RWPE2 (cell line): ENCODE measurements at regions not wholly inside any gene's neighbourhood (a gene's known extent, or its start where the extent isn't known, plus 50 kb on each side); places are given as distances from the start of the nearest gene placed in this dataset.
"Not testable (repeated sequence)": the region's sequence is repeated elsewhere in the genome, so short reads cannot be mapped to it uniquely, and the experiment has no call there.

Experiments
- ATAC-seq: fragments of 200-7000 bp; cut with Tn5 transposase; 3 replicates; pipeline ENCODE4 v1.9.1; 2021; ENCODE audit warnings: low read depth
- DNase-seq: peaks from one replicate; pipeline ENCODE4 v3.0.0-alpha.2; 2020; ENCODE audit warnings: low spot score
- H3K27ac ChIP-seq: fragments of 450-650 bp; 2 replicates; pipeline ENCODE4 v1.5.1; 2017; ENCODE audit warnings: mild to moderate bottlenecking; ENCODE audit not compliant: poor library complexity, severe bottlenecking
- H3K27me3 ChIP-seq: fragments of 250-450 bp; sonication (Bioruptor Pico); 2 replicates; pipeline ENCODE4 v1.5.1; 2021; ENCODE audit warnings: mild to moderate bottlenecking, moderate library complexity; ENCODE audit not compliant: insufficient read depth, poor library complexity, severe bottlenecking
- H3K36me3 ChIP-seq: fragments of 250-450 bp; sonication (Bioruptor Pico); 2 replicates; pipeline ENCODE4 v1.5.1; 2020; ENCODE audit warnings: low read depth, mild to moderate bottlenecking, moderate library complexity
- H3K4me1 ChIP-seq: fragments of 250-450 bp; sonication (Bioruptor Pico); 2 replicates; pipeline ENCODE4 v1.5.1; 2021; ENCODE audit warnings: mild to moderate bottlenecking, moderate library complexity; ENCODE audit not compliant: insufficient read depth, poor library complexity, severe bottlenecking
- H3K4me3 ChIP-seq: fragments of 250-450 bp; sonication (Bioruptor Pico); 2 replicates; pipeline ENCODE4 v1.5.1; 2021; ENCODE audit warnings: mild to moderate bottlenecking, moderate library complexity; ENCODE audit not compliant: severe bottlenecking
- H3K9me3 ChIP-seq: fragments of 250-450 bp; sonication (Bioruptor Pico); 2 replicates; pipeline ENCODE4 v1.5.1; 2021; ENCODE audit warnings: mild to moderate bottlenecking, moderate library complexity; ENCODE audit not compliant: severe bottlenecking
- TF ChIP-seq, protein P1 (sequence below): fragments of 450-650 bp; IDR thresholded peaks from one replicate; pipeline ENCODE4 v1.5.1; 2017; ENCODE audit warnings: mild to moderate bottlenecking, moderate library complexity; ENCODE audit not compliant: poor library complexity, severe bottlenecking

GRCh38 chr12:102653406-102653805, 173.0 kb upstream of the IGF1 start:
- no peak for ATAC-seq
- Histone ChIP-seq H3K27me3 (no peaks in the 10 kb centered on the region), H3K4me3 (no peak overlapping the region)

DNA sequence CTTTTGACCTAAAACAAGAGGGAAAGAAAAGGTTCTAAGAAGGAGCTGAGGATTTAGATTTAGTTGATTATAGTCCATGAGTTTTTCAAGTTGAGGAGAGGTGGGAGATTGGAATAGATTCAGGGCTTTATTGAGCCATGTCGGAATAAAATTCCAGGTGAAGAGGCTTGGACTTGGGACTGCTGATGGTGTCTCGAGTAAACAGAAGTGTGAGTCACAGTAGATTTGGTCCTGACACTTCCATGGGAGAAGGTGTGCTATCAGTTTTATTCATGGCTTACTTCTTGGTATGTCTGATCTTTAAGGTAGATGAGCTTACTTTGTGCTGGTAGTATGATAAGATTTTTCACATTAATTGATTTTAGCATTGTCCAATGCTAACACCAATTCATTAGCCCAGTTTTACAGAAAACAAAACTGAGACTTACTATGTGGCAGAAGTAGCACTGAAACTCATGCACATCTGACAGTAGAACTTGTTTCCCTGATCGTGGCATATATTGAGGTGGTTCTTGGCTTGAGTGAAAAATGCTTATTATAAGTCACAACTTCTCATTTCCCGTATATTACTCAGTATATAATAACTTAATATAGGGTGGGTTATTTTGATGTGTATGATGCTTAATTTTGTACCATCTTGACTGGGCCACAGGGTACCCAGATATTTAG, 172.4 kb upstream of the IGF1 start:
- Histone ChIP-seq H3K4me3 (no peak overlapping the region), H3K9me3 (no peaks in the 10 kb centered on the region), H3K27ac (no peak overlapping the region), H3K27me3 (no peaks in the 10 kb centered on the region), H3K36me3 (no peaks in the 10 kb centered on the region), H3K4me1 (no peaks in the 10 kb centered on the region)
- TF ChIP-seq, protein P1, sequence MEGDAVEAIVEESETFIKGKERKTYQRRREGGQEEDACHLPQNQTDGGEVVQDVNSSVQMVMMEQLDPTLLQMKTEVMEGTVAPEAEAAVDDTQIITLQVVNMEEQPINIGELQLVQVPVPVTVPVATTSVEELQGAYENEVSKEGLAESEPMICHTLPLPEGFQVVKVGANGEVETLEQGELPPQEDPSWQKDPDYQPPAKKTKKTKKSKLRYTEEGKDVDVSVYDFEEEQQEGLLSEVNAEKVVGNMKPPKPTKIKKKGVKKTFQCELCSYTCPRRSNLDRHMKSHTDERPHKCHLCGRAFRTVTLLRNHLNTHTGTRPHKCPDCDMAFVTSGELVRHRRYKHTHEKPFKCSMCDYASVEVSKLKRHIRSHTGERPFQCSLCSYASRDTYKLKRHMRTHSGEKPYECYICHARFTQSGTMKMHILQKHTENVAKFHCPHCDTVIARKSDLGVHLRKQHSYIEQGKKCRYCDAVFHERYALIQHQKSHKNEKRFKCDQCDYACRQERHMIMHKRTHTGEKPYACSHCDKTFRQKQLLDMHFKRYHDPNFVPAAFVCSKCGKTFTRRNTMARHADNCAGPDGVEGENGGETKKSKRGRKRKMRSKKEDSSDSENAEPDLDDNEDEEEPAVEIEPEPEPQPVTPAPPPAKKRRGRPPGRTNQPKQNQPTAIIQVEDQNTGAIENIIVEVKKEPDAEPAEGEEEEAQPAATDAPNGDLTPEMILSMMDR, result no peak
- no peak for DNase-seq
- ATAC-seq, result no peak

More at GRCh38 chr12:102653406-102653805, 173.0 kb upstream of the IGF1 start:
- DNase-seq, result no peak
- no peaks in the 10 kb centered on the region for H3K9me3 ChIP-seq
- H3K4me1 ChIP-seq, result no peaks in the 10 kb centered on the region
- TF ChIP-seq, protein P1, result no peak
- no peaks in the 10 kb centered on the region for H3K36me3 ChIP-seq
- no peak overlapping the region for H3K27ac ChIP-seq

DNA sequence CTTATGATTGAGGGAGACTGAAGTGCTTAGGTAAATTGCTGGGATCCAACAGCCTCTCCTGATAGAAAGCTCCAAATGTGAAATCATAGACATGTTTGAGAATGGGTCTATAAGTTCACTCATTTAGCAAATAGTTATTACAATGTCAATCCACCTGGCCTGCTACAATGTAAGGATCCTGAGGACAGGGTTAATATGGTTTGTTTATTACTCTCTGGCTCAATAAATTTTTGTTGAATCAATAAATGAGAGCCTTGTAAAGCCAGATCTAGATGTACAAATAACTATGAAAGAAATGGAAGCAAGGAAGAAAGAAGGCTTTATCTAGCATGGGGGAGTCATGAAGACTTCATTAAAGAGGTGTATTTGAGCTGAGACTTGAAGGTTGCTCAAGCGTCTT, 165.6 kb upstream of the IGF1 start:
- DNase-seq (no peak), ATAC-seq (no peak)
- no peaks in the 10 kb centered on the region for H3K36me3 ChIP-seq
- TF ChIP-seq, protein P1, result no peak
- no peaks in the 10 kb centered on the region for H3K9me3 ChIP-seq
- no peak overlapping the region for H3K4me3 ChIP-seq
- H3K27ac ChIP-seq, result no peak overlapping the region
- H3K27me3 ChIP-seq, result no peaks in the 10 kb centered on the region
- H3K4me1 ChIP-seq, result no peaks in the 10 kb centered on the region

DNA sequence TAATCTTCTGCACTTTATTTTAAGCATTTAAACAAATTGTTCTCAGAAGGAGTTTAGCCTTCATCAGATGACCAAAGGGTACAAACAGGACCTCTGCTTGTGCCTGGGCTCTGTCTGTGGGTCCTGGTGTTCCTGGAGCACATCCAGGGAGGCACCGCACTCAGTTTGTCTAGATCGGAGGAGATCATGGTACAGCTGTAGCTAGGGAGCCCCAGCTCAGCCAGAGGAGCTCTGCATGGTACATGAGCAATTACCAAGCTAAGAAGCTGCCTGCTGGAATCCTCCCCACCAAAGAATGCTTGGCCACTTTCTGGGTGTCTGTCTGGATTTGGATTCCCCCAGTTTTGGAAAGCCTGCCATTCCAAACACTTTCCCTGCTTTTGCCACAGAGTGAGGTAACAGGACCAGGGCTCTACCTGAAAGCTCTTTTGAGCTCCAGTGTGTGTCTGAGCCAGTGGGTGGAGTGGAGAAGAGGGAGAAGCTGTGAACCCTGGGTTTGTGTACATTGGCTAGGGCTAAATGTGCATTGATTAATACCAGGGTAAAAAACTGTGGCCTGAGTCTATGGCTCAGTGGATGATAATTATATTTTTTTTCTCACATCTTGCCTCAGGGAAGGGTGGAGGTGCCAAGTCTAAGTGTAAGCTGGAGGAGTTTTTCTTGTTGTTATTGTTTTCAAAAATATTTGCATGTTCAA, 163.7 kb upstream of the IGF1 start:
- H3K36me3 ChIP-seq, result no peaks in the 10 kb centered on the region
- H3K4me1 ChIP-seq, result no peaks in the 10 kb centered on the region
- no peak overlapping the region for H3K27ac ChIP-seq
- DNase-seq, result no peak
- H3K9me3 ChIP-seq, result no peaks in the 10 kb centered on the region
- H3K4me3 ChIP-seq, result no peak overlapping the region
- TF ChIP-seq, protein P1, result no peak
- no peak for ATAC-seq
- no peaks in the 10 kb centered on the region for H3K27me3 ChIP-seq

GRCh38 chr12:102642199-102642598, 161.8 kb upstream of the IGF1 start:
- H3K4me3 ChIP-seq, result no peak overlapping the region
- H3K27ac ChIP-seq, result no peak overlapping the region
- TF ChIP-seq, protein P1, result no peak
- H3K36me3 ChIP-seq, result no peaks in the 10 kb centered on the region
- ATAC-seq, result no peak
- DNase-seq, result no peak
- no peaks in the 10 kb centered on the region for H3K4me1 ChIP-seq
- no peaks in the 10 kb centered on the region for H3K9me3 ChIP-seq
- no peaks in the 10 kb centered on the region for H3K27me3 ChIP-seq

GRCh38 chr12:102640658-102641057, 160.3 kb upstream of the IGF1 start:
- not testable (repeated sequence) for H3K36me3 ChIP-seq, DNase-seq, H3K27me3 ChIP-seq, H3K4me3 ChIP-seq, ATAC-seq, H3K4me1 ChIP-seq, H3K9me3 ChIP-seq, H3K27ac ChIP-seq
